ENCODE measurements at regions not wholly inside any gene's neighbourhood (a gene's known extent, or its start where the extent isn't known, plus 50 kb on each side); places are given as distances from the start of the nearest gene placed in this dataset.

GRCh38 chr11:42049186-42049585, 589.7 kb upstream of the LRRC4C start:
- Mint-ChIP-seq H3K4me1 (ENCODE audit: low read depth) (no peaks in the 10 kb centered on the region), H3K4me3 (no peak overlapping the region), H3K9me3 (peaks cover 18% of the 10 kb centered on the region), H3K27ac (no peak overlapping the region), H3K27me3 (no peaks in the 10 kb centered on the region), H3K36me3 (no peaks in the 10 kb centered on the region)
- intact Hi-C loops (cut with micrococcal nuclease), result no loop called here
- ChIA-PET CTCF (no interaction called here), POLR2A (no interaction called here)
- DNase-seq, result no peak

GRCh38 chr11:42049650-42050049, 590.2 kb upstream of the LRRC4C start:
- Mint-ChIP-seq H3K27ac (no peak overlapping the region), H3K27me3 (no peaks in the 10 kb centered on the region), H3K36me3 (no peaks in the 10 kb centered on the region), H3K9me3 (peaks cover 14% of the 10 kb centered on the region), H3K4me1 (ENCODE audit: low read depth) (no peaks in the 10 kb centered on the region), H3K4me3 (no peak overlapping the region)
- intact Hi-C loops (cut with micrococcal nuclease), result no loop called here
- ChIA-PET POLR2A (no interaction called here), CTCF (no interaction called here)
- DNase-seq, result no peak

GRCh38 chr11:42054351-42054900, 595.0 kb upstream of the LRRC4C start:
- H3K4me3 Mint-ChIP-seq, result no peak overlapping the region
- POLR2A ChIA-PET, result no interaction called here
- H3K9me3 Mint-ChIP-seq, result peaks cover 3% of the 10 kb centered on the region
- no peak for DNase-seq
- intact Hi-C loops (cut with micrococcal nuclease), result no loop called here
- CTCF ChIA-PET, result no interaction called here
- H3K27me3 Mint-ChIP-seq, result no peaks in the 10 kb centered on the region
- no peaks in the 10 kb centered on the region for H3K36me3 Mint-ChIP-seq
- H3K27ac Mint-ChIP-seq, result no peak overlapping the region
- H3K4me1 Mint-ChIP-seq (ENCODE audit: low read depth), result no peaks in the 10 kb centered on the region

- H3K9me3 Mint-ChIP-seq, result peaks cover 5% of the 10 kb centered on the region
- H3K4me3 Mint-ChIP-seq, result no peak overlapping the region
- H3K27me3 Mint-ChIP-seq, result no peaks in the 10 kb centered on the region
- H3K27ac Mint-ChIP-seq, result no peak overlapping the region
- no peaks in the 10 kb centered on the region for H3K4me1 Mint-ChIP-seq (ENCODE audit: low read depth)
- CTCF ChIA-PET, result no interaction called here
- intact Hi-C loops (cut with micrococcal nuclease), result no loop called here
- POLR2A ChIA-PET, result no interaction called here
- H3K36me3 Mint-ChIP-seq, result no peaks in the 10 kb centered on the region
- no peak for DNase-seq
These were observed 596.2 kb upstream of the LRRC4C start for GRCh38 chr11:42055606-42056005.

GRCh38 chr11:42058794-42059193, 599.3 kb upstream of the LRRC4C start:
- CTCF ChIA-PET, result no interaction called here
- intact Hi-C loops (cut with micrococcal nuclease), result no loop called here
- Mint-ChIP-seq H3K36me3 (no peaks in the 10 kb centered on the region), H3K27me3 (no peaks in the 10 kb centered on the region), H3K4me3 (no peak overlapping the region), H3K9me3 (peaks cover 8% of the 10 kb centered on the region), H3K27ac (no peak overlapping the region), H3K4me1 (ENCODE audit: low read depth) (no peaks in the 10 kb centered on the region)
- POLR2A ChIA-PET, result no interaction called here
- no peak for DNase-seq

- ChIA-PET CTCF (no interaction called here), POLR2A (no interaction called here)
- H3K4me1 Mint-ChIP-seq (ENCODE audit: low read depth), result no peaks in the 10 kb centered on the region
- no peaks in the 10 kb centered on the region for H3K36me3 Mint-ChIP-seq
- intact Hi-C loops (cut with micrococcal nuclease), result no loop called here
- DNase-seq, result no peak
- no peaks in the 10 kb centered on the region for H3K27me3 Mint-ChIP-seq
- H3K27ac Mint-ChIP-seq, result no peak overlapping the region
- peaks cover 28% of the 10 kb centered on the region for H3K9me3 Mint-ChIP-seq
- H3K4me3 Mint-ChIP-seq, result no peak overlapping the region
These were observed 605.7 kb upstream of the LRRC4C start for GRCh38 chr11:42065199-42065598.

- ChIA-PET CTCF (no interaction called here), POLR2A (no interaction called here)
- Mint-ChIP-seq H3K4me1 (ENCODE audit: low read depth) (no peaks in the 10 kb centered on the region), H3K4me3 (no peak overlapping the region), H3K9me3 (peaks cover 28% of the 10 kb centered on the region), H3K36me3 (no peaks in the 10 kb centered on the region), H3K27ac (no peak overlapping the region), H3K27me3 (no peaks in the 10 kb centered on the region)
- DNase-seq, result no peak
- intact Hi-C loops (cut with micrococcal nuclease), result no loop called here
These were observed 606.7 kb upstream of the LRRC4C start for GRCh38 chr11:42066113-42066512.

- Mint-ChIP-seq H3K4me1 (ENCODE audit: low read depth) (no peaks in the 10 kb centered on the region), H3K27ac (no peak overlapping the region), H3K9me3 (peaks cover 20% of the 10 kb centered on the region), H3K27me3 (no peaks in the 10 kb centered on the region), H3K4me3 (no peak overlapping the region), H3K36me3 (no peaks in the 10 kb centered on the region)
- POLR2A ChIA-PET, result no interaction called here
- intact Hi-C loops (cut with micrococcal nuclease), result no loop called here
- DNase-seq, result no peak
- CTCF ChIA-PET, result no interaction called here
These were observed 614.9 kb upstream of the LRRC4C start for GRCh38 chr11:42074306-42074705.

GRCh38 chr11:42075180-42075579, 615.7 kb upstream of the LRRC4C start:
- peaks cover 15% of the 10 kb centered on the region for H3K9me3 Mint-ChIP-seq
- no peak for DNase-seq
- CTCF ChIA-PET, result no interaction called here
- H3K4me3 Mint-ChIP-seq, result no peak overlapping the region
- POLR2A ChIA-PET, result no interaction called here
- no peaks in the 10 kb centered on the region for H3K36me3 Mint-ChIP-seq
- intact Hi-C loops (cut with micrococcal nuclease), result no loop called here
- no peaks in the 10 kb centered on the region for H3K4me1 Mint-ChIP-seq (ENCODE audit: low read depth)
- no peak overlapping the region for H3K27ac Mint-ChIP-seq
- no peaks in the 10 kb centered on the region for H3K27me3 Mint-ChIP-seq

GRCh38 chr11:42077794-42078193, 618.3 kb upstream of the LRRC4C start:
- Mint-ChIP-seq H3K36me3 (no peaks in the 10 kb centered on the region), H3K27ac (no peak overlapping the region), H3K4me1 (ENCODE audit: low read depth) (no peaks in the 10 kb centered on the region), H3K4me3 (no peak overlapping the region), H3K9me3 (peaks cover 16% of the 10 kb centered on the region), H3K27me3 (no peaks in the 10 kb centered on the region)
- no peak for DNase-seq
- CTCF ChIA-PET, result no interaction called here
- intact Hi-C loops (cut with micrococcal nuclease), result no loop called here
- POLR2A ChIA-PET, result no interaction called here

GRCh38 chr11:42085736-42086135, 626.3 kb upstream of the LRRC4C start:
- Mint-ChIP-seq H3K27ac (no peak overlapping the region), H3K4me1 (ENCODE audit: low read depth) (no peaks in the 10 kb centered on the region), H3K9me3 (peaks cover 31% of the 10 kb centered on the region), H3K27me3 (no peaks in the 10 kb centered on the region), H3K36me3 (no peaks in the 10 kb centered on the region), H3K4me3 (no peak overlapping the region)
- ChIA-PET CTCF (no interaction called here), POLR2A (no interaction called here)
- DNase-seq, result no peak
- intact Hi-C loops (cut with micrococcal nuclease), result no loop called here

GRCh38 chr11:42093541-42093940, 634.1 kb upstream of the LRRC4C start:
- Mint-ChIP-seq H3K9me3 (peaks cover 42% of the 10 kb centered on the region), H3K27me3 (no peaks in the 10 kb centered on the region), H3K27ac (no peak overlapping the region), H3K36me3 (no peaks in the 10 kb centered on the region), H3K4me3 (no peak overlapping the region), H3K4me1 (ENCODE audit: low read depth) (no peaks in the 10 kb centered on the region)
- no peak for DNase-seq
- CTCF ChIA-PET, result no interaction called here
- intact Hi-C loops (cut with micrococcal nuclease), result no loop called here
- POLR2A ChIA-PET, result no interaction called here

GRCh38 chr11:42098075-42098474, 638.6 kb upstream of the LRRC4C start:
- H3K27me3 Mint-ChIP-seq, result no peaks in the 10 kb centered on the region
- H3K4me1 Mint-ChIP-seq (ENCODE audit: low read depth), result no peaks in the 10 kb centered on the region
- H3K27ac Mint-ChIP-seq, result no peak overlapping the region
- peaks cover 16% of the 10 kb centered on the region for H3K9me3 Mint-ChIP-seq
- POLR2A ChIA-PET, result no interaction called here
- no peaks in the 10 kb centered on the region for H3K36me3 Mint-ChIP-seq
- CTCF ChIA-PET, result no interaction called here
- intact Hi-C loops (cut with micrococcal nuclease), result no loop called here
- no peak overlapping the region for H3K4me3 Mint-ChIP-seq
- no peak for DNase-seq

GRCh38 chr11:42112866-42113265, 653.4 kb upstream of the LRRC4C start:
- Mint-ChIP-seq H3K4me3 (no peak overlapping the region), H3K4me1 (ENCODE audit: low read depth) (no peaks in the 10 kb centered on the region), H3K9me3 (peaks cover 27% of the 10 kb centered on the region), H3K36me3 (no peaks in the 10 kb centered on the region), H3K27me3 (no peaks in the 10 kb centered on the region), H3K27ac (no peak overlapping the region)
- CTCF ChIA-PET, result no interaction called here
- intact Hi-C loops (cut with micrococcal nuclease), result no loop called here
- POLR2A ChIA-PET, result interaction anchor here (0.6 kb wide), 1 partner anchor 20 kb away, joined by 3 read pairs; no protein-coding TSS in a partner anchor
- DNase-seq, result no peak

All from activated CD4-positive, alpha-beta memory T cell treated with anti-CD3 and anti-CD28 coated beads for 36 hours (primary cell).